ENCODE measurements at regions not wholly inside any gene's neighbourhood (a gene's known extent, or its start where the extent isn't known, plus 50 kb on each side); places are given as distances from the start of the nearest gene placed in this dataset.

GRCh38 chr14:44720707-44721106, 213.6 kb upstream of the FSCB start:
- no peaks in the 10 kb centered on the region for H3K4me1 ChIP-seq (ENCODE audit: control insufficient read depth in 1 of 2, insufficient read depth in 2 of 2, low read length in 2 of 2)
- no peaks in the 10 kb centered on the region for H3K27me3 ChIP-seq (ENCODE audit: insufficient read depth, low read length)
- H3K79me2 ChIP-seq (ENCODE audit: control insufficient read depth, insufficient read depth, low read length, poor library complexity): no peaks in the 10 kb centered on the region
- H2BK120ac ChIP-seq (ENCODE audit: insufficient read depth, low read length, poor library complexity): no peak overlapping the region
- no CpG with 5 or more reads among the region's 2 CpGs for WGBS (ENCODE audit: extremely low coverage, insufficient coverage, insufficient read length)
- H4K8ac ChIP-seq (ENCODE audit: low read depth, low read length): no peak overlapping the region
- no peak overlapping the region for H4K12ac ChIP-seq (ENCODE audit: low read depth, low read length)
- H3K4ac ChIP-seq (ENCODE audit: low read depth, low read length): no peak overlapping the region
- no peak overlapping the region for H3K14ac ChIP-seq (ENCODE audit: low read length)
- H3K18ac ChIP-seq (ENCODE audit: low read length): no peak overlapping the region
- no peak overlapping the region for H2AK5ac ChIP-seq (ENCODE audit: low read length)
- H3K4me2 ChIP-seq (ENCODE audit: low read length): no peak overlapping the region
- no peaks in the 10 kb centered on the region for H3K36me3 ChIP-seq (ENCODE audit: control insufficient read depth in 1 of 2, insufficient read depth in 2 of 2, low read length in 2 of 2)
- no peak overlapping the region for H3K27ac ChIP-seq (ENCODE audit: low read depth, low read length)
- H3K4me3 ChIP-seq (ENCODE audit: low read depth, low read length): no peak overlapping the region
- no peak overlapping the region for H2BK12ac ChIP-seq (ENCODE audit: low read length)
- DNase-seq: peak in 1 of 2 donors; percentile 26
- no peak overlapping the region for H3K23ac ChIP-seq (ENCODE audit: low read length)
- H4K91ac ChIP-seq (ENCODE audit: low read depth, low read length): no peak overlapping the region
- H3K9ac ChIP-seq (ENCODE audit: low read length): no peak overlapping the region
- no peak overlapping the region for H2BK5ac ChIP-seq (ENCODE audit: low read depth, low read length, poor library complexity)
- H3K79me1 ChIP-seq (ENCODE audit: low read length): no peaks in the 10 kb centered on the region
- H3K9me3 ChIP-seq (ENCODE audit: insufficient read depth, low read depth, low read length): peaks cover 7% of the 10 kb centered on the region
- H2AFZ ChIP-seq (ENCODE audit: insufficient read depth, low read length, poor library complexity): no peak overlapping the region

- Histone ChIP-seq H2BK12ac (ENCODE audit: low read length) (no peak overlapping the region), H3K18ac (ENCODE audit: low read length) (no peak overlapping the region), H3K14ac (ENCODE audit: low read length) (no peak overlapping the region), H3K9me3 (ENCODE audit: insufficient read depth, low read depth, low read length) (no peaks in the 10 kb centered on the region), H2BK5ac (ENCODE audit: low read depth, low read length, poor library complexity) (no peak overlapping the region), H3K23ac (ENCODE audit: low read length) (no peak overlapping the region), H2BK120ac (ENCODE audit: insufficient read depth, low read length, poor library complexity) (no peak overlapping the region), H3K4ac (ENCODE audit: low read depth, low read length) (no peak overlapping the region), H3K36me3 (ENCODE audit: control insufficient read depth in 1 of 2, insufficient read depth in 2 of 2, low read length in 2 of 2) (no peaks in the 10 kb centered on the region), H3K4me2 (ENCODE audit: low read length) (no peak overlapping the region), H4K8ac (ENCODE audit: low read depth, low read length) (no peak overlapping the region), H3K4me1 (ENCODE audit: control insufficient read depth in 1 of 2, insufficient read depth in 2 of 2, low read length in 2 of 2) (no peaks in the 10 kb centered on the region), H3K27me3 (ENCODE audit: insufficient read depth, low read length) (no peaks in the 10 kb centered on the region), H3K27ac (ENCODE audit: low read depth, low read length) (no peak overlapping the region), H4K91ac (ENCODE audit: low read depth, low read length) (no peak overlapping the region), H4K12ac (ENCODE audit: low read depth, low read length) (no peak overlapping the region), H2AFZ (ENCODE audit: insufficient read depth, low read length, poor library complexity) (no peak overlapping the region), H3K79me2 (ENCODE audit: control insufficient read depth, insufficient read depth, low read length, poor library complexity) (no peaks in the 10 kb centered on the region), H3K4me3 (ENCODE audit: low read depth, low read length) (no peak overlapping the region), H3K9ac (ENCODE audit: low read length) (no peak overlapping the region), H2AK5ac (ENCODE audit: low read length) (no peak overlapping the region), H3K79me1 (ENCODE audit: low read length) (no peaks in the 10 kb centered on the region)
- no peak for DNase-seq
- no CpG with 5 or more reads among the region's 9 CpGs for whole genome bisulfite sequencing (ENCODE audit: extremely low coverage, insufficient coverage, insufficient read length)
These were observed 205.1 kb upstream of the FSCB start for GRCh38 chr14:44712024-44712815.

- H3K4me2 ChIP-seq (ENCODE audit: low read length): no peak overlapping the region
- no CpG with 5 or more reads among the region's 4 CpGs for WGBS (ENCODE audit: extremely low coverage, insufficient coverage, insufficient read length)
- no peak overlapping the region for H2BK120ac ChIP-seq (ENCODE audit: insufficient read depth, low read length, poor library complexity)
These were observed 194.6 kb upstream of the FSCB start for GRCh38 chr14:44701563-44702263.

GRCh38 chr14:44700694-44701093, 193.6 kb upstream of the FSCB start:
- Histone ChIP-seq H4K91ac (ENCODE audit: low read depth, low read length) (no peak overlapping the region), H2BK5ac (ENCODE audit: low read depth, low read length, poor library complexity) (no peak overlapping the region), H3K4me2 (ENCODE audit: low read length) (no peak overlapping the region), H3K18ac (ENCODE audit: low read length) (no peak overlapping the region), H3K9me3 (ENCODE audit: insufficient read depth, low read depth, low read length) (no peaks in the 10 kb centered on the region), H2BK120ac (ENCODE audit: insufficient read depth, low read length, poor library complexity) (no peak overlapping the region), H3K4me1 (ENCODE audit: control insufficient read depth in 1 of 2, insufficient read depth in 2 of 2, low read length in 2 of 2) (peaks cover 0 to 6% of the 10 kb centered on the region in 2 experiments), H3K4me3 (ENCODE audit: low read depth, low read length) (no peak overlapping the region), H3K27ac (ENCODE audit: low read depth, low read length) (no peak overlapping the region), H3K79me2 (ENCODE audit: control insufficient read depth, insufficient read depth, low read length, poor library complexity) (no peaks in the 10 kb centered on the region), H3K27me3 (ENCODE audit: insufficient read depth, low read length) (no peaks in the 10 kb centered on the region), H4K12ac (ENCODE audit: low read depth, low read length) (no peak overlapping the region), H2BK12ac (ENCODE audit: low read length) (no peak overlapping the region), H2AK5ac (ENCODE audit: low read length) (no peak overlapping the region), H3K9ac (ENCODE audit: low read length) (no peak overlapping the region), H3K23ac (ENCODE audit: low read length) (no peak overlapping the region), H4K8ac (ENCODE audit: low read depth, low read length) (no peak overlapping the region), H3K4ac (ENCODE audit: low read depth, low read length) (no peak overlapping the region), H3K79me1 (ENCODE audit: low read length) (no peaks in the 10 kb centered on the region), H3K14ac (ENCODE audit: low read length) (no peak overlapping the region), H3K36me3 (ENCODE audit: control insufficient read depth in 1 of 2, insufficient read depth in 2 of 2, low read length in 2 of 2) (peaks cover 0 to 2% of the 10 kb centered on the region in 2 experiments), H2AFZ (ENCODE audit: insufficient read depth, low read length, poor library complexity) (no peak overlapping the region)
- WGBS (ENCODE audit: extremely low coverage, insufficient coverage, insufficient read length): no CpG with 5 or more reads among the region's 1 CpG
- DNase-seq: no peak

More at GRCh38 chr14:44701563-44702263, 194.6 kb upstream of the FSCB start:
- H3K9ac ChIP-seq (ENCODE audit: low read length): no peak overlapping the region
- H3K18ac ChIP-seq (ENCODE audit: low read length): no peak overlapping the region
- H3K27ac ChIP-seq (ENCODE audit: low read depth, low read length): no peak overlapping the region
- peaks cover 0 to 6% of the 10 kb centered on the region in 2 experiments for H3K4me1 ChIP-seq (ENCODE audit: control insufficient read depth in 1 of 2, insufficient read depth in 2 of 2, low read length in 2 of 2)
- no peaks in the 10 kb centered on the region for H3K79me2 ChIP-seq (ENCODE audit: control insufficient read depth, insufficient read depth, low read length, poor library complexity)
- H2BK5ac ChIP-seq (ENCODE audit: low read depth, low read length, poor library complexity): no peak overlapping the region
- no peaks in the 10 kb centered on the region for H3K27me3 ChIP-seq (ENCODE audit: insufficient read depth, low read length)
- H3K9me3 ChIP-seq (ENCODE audit: insufficient read depth, low read depth, low read length): no peaks in the 10 kb centered on the region
- no peak overlapping the region for H2BK12ac ChIP-seq (ENCODE audit: low read length)
- H4K91ac ChIP-seq (ENCODE audit: low read depth, low read length): no peak overlapping the region
- no peak overlapping the region for H3K23ac ChIP-seq (ENCODE audit: low read length)
- H3K4me3 ChIP-seq (ENCODE audit: low read depth, low read length): no peak overlapping the region
- H3K79me1 ChIP-seq (ENCODE audit: low read length): no peaks in the 10 kb centered on the region
- no peak overlapping the region for H2AK5ac ChIP-seq (ENCODE audit: low read length)
- H4K8ac ChIP-seq (ENCODE audit: low read depth, low read length): no peak overlapping the region
- peak in 1 of 2 donors; percentile 4 for DNase-seq
- no peak overlapping the region for H4K12ac ChIP-seq (ENCODE audit: low read depth, low read length)
- H3K4ac ChIP-seq (ENCODE audit: low read depth, low read length): no peak overlapping the region
- no peak overlapping the region for H3K14ac ChIP-seq (ENCODE audit: low read length)
- H3K36me3 ChIP-seq (ENCODE audit: control insufficient read depth in 1 of 2, insufficient read depth in 2 of 2, low read length in 2 of 2): peaks cover 0 to 2% of the 10 kb centered on the region in 2 experiments
- no peak overlapping the region for H2AFZ ChIP-seq (ENCODE audit: insufficient read depth, low read length, poor library complexity)
